SK-MEL-5 (cell line): ENCODE measurements at regions not wholly inside any gene's neighbourhood (a gene's known extent, or its start where the extent isn't known, plus 50 kb on each side); places are given as distances from the start of the nearest gene placed in this dataset.

Experiments used
- DNase-seq: peaks from one replicate; pipeline ENCODE4 v3.0.0-alpha.2; 2016; ENCODE audit warnings: low read depth, low spot score
- in situ Hi-C: cut with HindIII; loops from 2 replicates; pipeline ENCODE4 v1.10.0; 2016; ENCODE audit warnings: low sequenced_read_pairs, high pct_unique_total_duplicates, low pct_unique_long_range_greater_than_20kb

GRCh38 chr9:106722051-106722753 is 140.8 kb upstream of the ZNF462 start:
- in situ Hi-C loops: no loop called here
- no peak for DNase-seq

GRCh38 chr9:106723926-106724325 is 139.0 kb upstream of the ZNF462 start:
- DNase-seq: no peak
- in situ Hi-C loops: no loop called here

DNA sequence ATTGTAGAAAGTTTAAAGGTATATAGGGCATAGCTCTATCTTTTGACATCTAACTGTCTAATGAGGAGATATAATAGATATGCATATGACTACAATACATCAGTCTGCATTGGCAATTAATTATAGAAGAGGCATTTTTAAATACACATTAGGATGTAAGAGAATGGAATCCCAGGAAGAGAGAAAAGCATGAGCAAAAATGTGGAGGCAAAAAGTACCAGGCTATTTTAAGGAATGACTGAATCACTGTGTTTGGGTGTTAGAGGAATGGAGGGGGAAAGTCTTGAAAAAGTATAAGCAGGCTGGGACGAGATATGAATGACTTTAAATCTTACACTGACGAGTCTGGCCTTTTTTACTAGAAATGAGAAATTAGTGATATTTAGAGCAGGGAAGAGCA is 138.4 kb upstream of the ZNF462 start:
- in situ Hi-C loops: no loop called here
- no peak for DNase-seq

DNA sequence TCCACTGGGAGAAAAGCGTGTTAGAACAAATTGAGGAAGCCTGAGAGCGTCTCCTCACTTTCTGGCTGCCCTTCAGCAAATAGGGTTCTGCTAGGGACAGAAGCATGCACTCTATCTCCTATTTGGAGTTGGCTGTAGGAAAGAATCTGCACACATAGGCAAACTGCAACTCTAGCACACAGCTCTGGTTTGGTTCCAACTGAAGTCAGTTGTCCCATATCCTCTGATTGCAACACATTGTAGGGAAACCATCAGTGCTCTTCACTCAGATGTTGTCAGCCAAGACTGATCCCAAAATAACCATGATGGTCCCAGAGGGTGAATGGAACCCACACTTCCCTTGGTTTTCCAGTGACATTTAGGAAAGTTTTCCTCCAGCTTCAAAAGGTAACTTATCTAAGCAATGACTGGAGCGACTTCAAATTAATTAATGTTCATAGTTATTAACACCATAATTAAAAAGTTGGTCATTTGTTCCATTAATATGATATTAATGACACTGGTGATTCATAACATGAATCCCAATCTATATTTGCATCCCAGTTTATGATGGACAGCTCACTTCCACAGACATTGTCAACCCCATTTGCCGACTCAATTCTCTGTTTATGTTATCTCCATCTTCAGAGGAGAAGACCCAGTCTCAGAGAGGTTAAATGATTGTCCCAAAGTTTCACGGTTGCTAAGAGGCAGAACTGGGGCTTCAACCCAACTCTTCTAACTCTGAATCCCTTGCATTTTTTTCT is 136.7 kb upstream of the ZNF462 start:
- in situ Hi-C loops: no loop called here
- DNase-seq: no peak

- DNase-seq: no peak
- in situ Hi-C loops: no loop called here
Observed at GRCh38 chr9:106727969-106728368, 135.0 kb upstream of the ZNF462 start.

GRCh38 chr9:106728860-106729259 is 134.1 kb upstream of the ZNF462 start:
- in situ Hi-C loops: no loop called here
- DNase-seq: no peak

DNA sequence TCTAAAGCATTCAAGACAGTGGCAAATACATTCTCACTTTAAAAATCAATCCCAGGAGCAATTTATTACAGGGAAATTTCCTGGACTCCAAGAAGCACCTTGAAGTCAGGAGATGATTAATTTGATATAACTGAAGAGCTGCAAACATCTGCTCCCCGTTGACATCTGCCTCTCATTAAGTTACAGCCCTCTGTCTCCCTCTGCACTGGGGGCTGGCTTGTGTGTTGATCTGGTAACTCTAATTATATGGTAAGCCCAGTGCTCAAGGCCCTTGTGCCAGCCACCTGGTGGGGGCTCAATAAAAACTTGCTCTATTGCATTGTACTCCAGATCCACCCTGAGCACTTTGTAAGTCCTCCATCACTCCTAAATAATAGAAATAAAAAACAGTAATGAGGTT is 131.1 kb upstream of the ZNF462 start:
- DNase-seq: no peak
- in situ Hi-C loops: no loop called here

- no peak for DNase-seq
- in situ Hi-C loops: no loop called here
Observed at GRCh38 chr9:106733828-106734380, 129.1 kb upstream of the ZNF462 start.

- in situ Hi-C loops: no loop called here
- DNase-seq: no peak
Observed at GRCh38 chr9:106737516-106737915, 125.5 kb upstream of the ZNF462 start.

GRCh38 chr9:106738109-106738508 is 124.9 kb upstream of the ZNF462 start:
- no peak for DNase-seq
- in situ Hi-C loops: no loop called here

- in situ Hi-C loops: no loop called here
Observed at GRCh38 chr9:106745457-106745856, 117.5 kb upstream of the ZNF462 start.

DNA sequence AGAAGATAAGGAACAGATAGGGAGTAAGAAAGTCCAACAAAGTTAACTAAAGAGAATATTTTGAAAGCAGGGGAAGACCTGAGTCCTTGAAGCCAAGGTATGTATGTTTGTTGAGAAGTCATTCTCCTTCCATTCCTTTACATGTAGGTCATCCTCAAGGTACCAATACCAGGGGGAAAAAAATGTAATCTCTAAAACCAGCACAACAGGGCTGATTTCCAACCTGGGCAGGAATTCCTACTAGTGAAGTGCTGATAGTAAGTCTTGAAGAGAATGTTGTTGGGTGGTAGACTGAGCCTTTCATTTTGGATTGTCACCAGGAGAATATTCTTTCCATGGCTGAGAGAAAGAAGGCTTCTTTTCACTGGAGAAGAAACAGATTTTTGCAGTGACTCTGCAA is 117.1 kb upstream of the ZNF462 start:
- no peak for DNase-seq
- in situ Hi-C loops: no loop called here

More at GRCh38 chr9:106745457-106745856, 117.5 kb upstream of the ZNF462 start:
- DNase-seq: no peak

DNA sequence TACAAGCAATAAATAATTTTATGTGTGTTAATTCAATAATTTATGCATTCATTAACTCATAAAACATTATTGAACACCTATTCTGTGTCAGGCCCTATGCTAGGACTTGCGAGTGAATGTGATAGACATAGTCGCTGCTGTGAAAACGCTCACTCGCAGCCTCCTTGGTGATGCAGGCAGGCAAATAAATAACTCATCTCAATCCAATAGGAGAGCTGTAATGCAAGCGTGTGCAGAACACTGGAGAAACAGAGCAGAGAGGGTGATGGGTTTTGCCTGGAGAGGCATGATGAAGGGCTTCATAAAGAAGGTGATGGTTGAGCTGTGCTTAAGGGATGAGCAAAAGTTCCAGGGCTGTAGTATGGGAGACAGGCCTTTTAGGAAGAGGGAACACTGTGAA is 111.3 kb upstream of the ZNF462 start:
- DNase-seq: no peak
- in situ Hi-C loops: no loop called here

GRCh38 chr9:106752581-106752980 is 110.4 kb upstream of the ZNF462 start:
- no peak for DNase-seq
- in situ Hi-C loops: no loop called here

GRCh38 chr9:106753155-106753671 is 109.8 kb upstream of the ZNF462 start:
- no peak for DNase-seq
- in situ Hi-C loops: no loop called here

GRCh38 chr9:106755736-106756135 is 107.2 kb upstream of the ZNF462 start:
- in situ Hi-C loops: no loop called here
- DNase-seq: no peak

DNA sequence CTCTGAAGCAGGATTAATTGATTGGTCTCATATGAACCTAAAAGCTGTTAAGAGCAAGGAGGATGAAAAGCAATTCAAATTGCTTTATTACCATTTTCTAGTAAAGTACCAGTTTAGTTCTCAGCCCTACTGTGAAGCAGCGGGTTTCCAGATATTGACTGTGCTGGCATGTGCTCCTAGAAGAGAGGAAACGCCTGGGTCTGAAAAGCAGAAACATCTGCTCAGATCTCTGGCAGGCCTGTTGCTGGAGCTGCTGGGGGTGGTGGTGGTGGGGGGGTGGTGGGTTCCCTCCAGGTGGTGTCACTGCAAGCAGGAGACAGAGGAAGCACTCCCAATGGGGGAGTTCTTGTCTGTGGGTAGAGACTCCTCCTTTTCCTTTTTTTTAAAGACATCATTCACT is 105.5 kb upstream of the ZNF462 start:
- no peak for DNase-seq
- in situ Hi-C loops: no loop called here

DNA sequence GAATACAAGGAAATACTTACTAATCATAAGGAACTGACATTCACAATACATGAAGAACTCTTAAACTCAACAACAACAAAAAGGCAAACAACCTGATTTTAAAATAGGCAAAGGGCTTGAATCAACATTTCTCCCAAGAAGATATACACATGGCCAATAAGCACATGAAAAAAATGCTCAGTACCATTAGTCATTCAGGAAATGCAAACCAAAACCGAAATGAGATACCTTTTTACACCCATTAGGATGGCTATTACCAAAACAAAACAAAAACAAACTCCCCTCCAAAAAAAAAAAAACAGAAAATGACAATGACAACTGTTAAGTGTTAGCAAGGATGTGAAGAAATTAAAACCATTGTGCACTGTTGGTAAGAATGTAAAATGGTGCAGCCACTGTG is 104.1 kb upstream of the ZNF462 start:
- DNase-seq: no peak
- in situ Hi-C loops: no loop called here

DNA sequence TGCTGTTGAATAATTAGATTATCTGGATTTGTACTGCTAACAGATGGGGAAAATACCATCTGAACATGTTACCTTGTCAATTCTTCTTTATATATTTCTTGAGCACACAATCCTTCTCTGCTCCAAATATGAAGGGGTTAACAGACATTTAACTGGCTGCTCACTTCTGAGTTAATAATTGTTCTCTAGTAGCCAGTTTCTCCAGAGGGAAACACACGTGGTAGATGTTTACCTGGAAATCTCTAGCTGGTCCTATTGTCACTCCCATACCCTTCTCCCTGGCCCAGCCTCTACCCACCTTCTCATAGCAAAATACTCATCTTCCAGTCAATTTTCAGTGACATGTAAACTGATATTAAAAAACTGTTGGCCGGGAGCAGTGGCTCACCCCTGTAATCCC is 101.5 kb upstream of the ZNF462 start:
- in situ Hi-C loops: no loop called here
- no peak for DNase-seq
